Spinal cord (tissue), 9 donors: ENCODE measurements at regions not wholly inside any gene's neighbourhood (a gene's known extent, or its start where the extent isn't known, plus 50 kb on each side); places are given as distances from the start of the nearest gene placed in this dataset.
"Not testable (repeated sequence)": the region's sequence is repeated elsewhere in the genome, so short reads cannot be mapped to it uniquely, and the experiment has no call there.

Experiments
- DNase-seq, 6 donors: peaks; one replicate each; pipeline versions ENCODE4 v3.0.0 to v3.0.0-alpha.2; 2013 to 2015; ENCODE audit warnings: low spot score in 6 of 6, low read depth in 4 of 6
- H3K27ac ChIP-seq: one replicate; pipeline ENCODE4 v1.5.1; 2013; ENCODE audit warnings: low read depth, low read length, control low read depth
- H3K27me3 ChIP-seq: one replicate; pipeline ENCODE4 v1.6.1; 2013; ENCODE audit warnings: low read length; ENCODE audit not compliant: control insufficient read depth, insufficient read depth
- H3K36me3 ChIP-seq: one replicate; pipeline ENCODE4 v1.6.1; 2013; ENCODE audit warnings: low read length; ENCODE audit not compliant: control insufficient read depth, insufficient read depth
- H3K4me1 ChIP-seq: one replicate; pipeline ENCODE4 v1.6.1; 2013; ENCODE audit warnings: low read length; ENCODE audit not compliant: control insufficient read depth, insufficient read depth
- H3K4me3 ChIP-seq: one replicate; pipeline ENCODE4 v1.5.1; 2013; ENCODE audit warnings: low read depth, low read length, control low read depth
- H3K9me3 ChIP-seq: one replicate; pipeline ENCODE4 v1.6.1; 2013; ENCODE audit warnings: low read length; ENCODE audit not compliant: control insufficient read depth, insufficient read depth
- WGBS: methylation state at CpG from one replicate; pipeline ENCODE4 v1.1.5; 2013; ENCODE audit warnings: missing lambda C conversion rate; ENCODE audit not compliant: insufficient coverage; 5-methylcytosine and 5-hydroxymethylcytosine counted together
- donor health status: healthy.

- H3K4me3 ChIP-seq, H3K4me1 ChIP-seq, H3K9me3 ChIP-seq, H3K36me3 ChIP-seq, H3K27ac ChIP-seq, DNase-seq, H3K27me3 ChIP-seq: not testable (repeated sequence)
- WGBS = 47% methylated on average over 4 of the region's 6 CpGs
Observed at GRCh38 chr14:106642971-106643370, 1116.6 kb downstream of the TMEM121 start.

GRCh38 chr14:106648874-106649273, 1122.5 kb downstream of the TMEM121 start:
- not testable (repeated sequence) for H3K36me3 ChIP-seq, H3K4me1 ChIP-seq, H3K4me3 ChIP-seq, H3K27ac ChIP-seq, H3K27me3 ChIP-seq, DNase-seq, H3K9me3 ChIP-seq
- no CpG with 5 or more reads among the region's 2 CpGs for WGBS

GRCh38 chr14:106651016-106651415, 1124.6 kb downstream of the TMEM121 start:
- 17% methylated on average over 1 of the region's 1 CpG for WGBS
- no peaks in the 10 kb centered on the region for H3K4me1 ChIP-seq

GRCh38 chr14:106652494-106652893, 1126.1 kb downstream of the TMEM121 start:
- Histone ChIP-seq H3K4me1 (no peaks in the 10 kb centered on the region), H3K4me3 (no peak overlapping the region), H3K9me3 (peaks cover 1% of the 10 kb centered on the region), H3K27me3 (no peaks in the 10 kb centered on the region), H3K36me3 (no peaks in the 10 kb centered on the region), H3K27ac (no peak overlapping the region)
- no peak for DNase-seq
- WGBS = 0% methylated on average over 1 of the region's 2 CpGs

More at GRCh38 chr14:106651016-106651415, 1124.6 kb downstream of the TMEM121 start:
- no peaks in the 10 kb centered on the region for H3K36me3 ChIP-seq
- peaks cover 1% of the 10 kb centered on the region for H3K9me3 ChIP-seq
- no peak overlapping the region for H3K4me3 ChIP-seq
- DNase-seq = no peak
- H3K27ac ChIP-seq = no peak overlapping the region
- no peaks in the 10 kb centered on the region for H3K27me3 ChIP-seq

- H3K36me3 ChIP-seq = no peaks in the 10 kb centered on the region
- H3K4me3 ChIP-seq = no peak overlapping the region
- no peaks in the 10 kb centered on the region for H3K4me1 ChIP-seq
- H3K27ac ChIP-seq = no peak overlapping the region
- peaks cover 3% of the 10 kb centered on the region for H3K9me3 ChIP-seq
- no peaks in the 10 kb centered on the region for H3K27me3 ChIP-seq
- no peak for DNase-seq
- 71% methylated on average over 4 of the region's 8 CpGs for WGBS
Observed at GRCh38 chr14:106657460-106657859, 1131.1 kb downstream of the TMEM121 start.

- WGBS = 33% methylated on average over 1 of the region's 7 CpGs
- H3K36me3 ChIP-seq, DNase-seq, H3K9me3 ChIP-seq, H3K27ac ChIP-seq, H3K4me1 ChIP-seq, H3K4me3 ChIP-seq, H3K27me3 ChIP-seq: not testable (repeated sequence)
Observed at GRCh38 chr14:106658066-106658860, 1131.9 kb downstream of the TMEM121 start.

GRCh38 chr14:106661561-106661960, 1135.2 kb downstream of the TMEM121 start:
- WGBS = 73% methylated on average over 4 of the region's 4 CpGs
- H3K9me3 ChIP-seq = not testable (repeated sequence)

GRCh38 chr14:106662936-106663550, 1136.7 kb downstream of the TMEM121 start:
- Histone ChIP-seq H3K36me3 (no peaks in the 10 kb centered on the region), H3K4me3 (no peak overlapping the region), H3K9me3 (peaks cover 1% of the 10 kb centered on the region), H3K27me3 (no peaks in the 10 kb centered on the region), H3K4me1 (no peaks in the 10 kb centered on the region), H3K27ac (no peak overlapping the region)
- WGBS = no CpG with 5 or more reads among the region's 3 CpGs
- DNase-seq = no peak

More at GRCh38 chr14:106661561-106661960, 1135.2 kb downstream of the TMEM121 start:
- H3K36me3 ChIP-seq, H3K27me3 ChIP-seq, H3K4me1 ChIP-seq, DNase-seq, H3K27ac ChIP-seq, H3K4me3 ChIP-seq: not testable (repeated sequence)

- WGBS = 57% methylated on average over 18 of the region's 19 CpGs
- not testable (repeated sequence) for H3K9me3 ChIP-seq, H3K27me3 ChIP-seq, DNase-seq, H3K27ac ChIP-seq, H3K4me1 ChIP-seq, H3K36me3 ChIP-seq, H3K4me3 ChIP-seq
Observed at GRCh38 chr14:106663805-106664410, 1137.5 kb downstream of the TMEM121 start.
